ENCODE measurements at regions not wholly inside any gene's neighbourhood (a gene's known extent, or its start where the extent isn't known, plus 50 kb on each side); places are given as distances from the start of the nearest gene placed in this dataset.

DNA sequence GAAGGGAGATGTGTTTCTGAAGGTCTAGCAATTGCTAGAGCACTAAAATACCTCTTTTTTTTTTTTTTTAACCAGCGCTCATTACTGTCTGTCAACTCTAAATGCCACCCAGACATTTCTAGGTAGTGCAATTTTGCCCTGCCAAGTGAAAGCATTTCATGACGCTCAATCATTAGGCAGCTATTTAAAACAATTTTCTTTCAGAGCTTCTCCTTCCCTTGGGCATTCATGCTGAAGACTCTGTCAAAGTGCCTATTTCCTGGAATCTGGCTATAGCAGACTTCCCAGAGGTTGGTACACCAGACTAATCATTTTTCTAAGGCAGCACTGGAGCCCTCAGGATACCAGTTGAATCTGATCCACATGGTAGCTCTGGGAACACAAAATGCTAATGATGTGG is 97.0 kb upstream of the ANKRD55 start:
- TF ChIP-seq POLR2A (IDR thresholded peaks at IDR 0.05; ENCODE audit: low read length) (no peak), GATA1 (IDR thresholded peaks at IDR 0.05; ENCODE audit: low read depth, low read length) (no peak)

All from erythroblast (primary cell).